ENCODE measurements at regions not wholly inside any gene's neighbourhood (a gene's known extent, or its start where the extent isn't known, plus 50 kb on each side); places are given as distances from the start of the nearest gene placed in this dataset.
A peak's percentile ranks its signal among the peaks of the same experiment; 100 is the strongest.

- ChIA-PET POLR2A (ENCODE audit: unreplicated experiment) (no interaction called here), CTCF (no interaction called here)
- no TSS peak for BruUV-seq (replicated peaks)
- Histone ChIP-seq H3K36me3 (ENCODE audit: low read depth, low read length) (no peaks in the 10 kb centered on the region), H4K20me1 (ENCODE audit: low read length) (no peaks in the 10 kb centered on the region), H3K4me2 (ENCODE audit: low read length) (no peak overlapping the region), H3F3A (ENCODE audit: low read length, unreplicated experiment) (no peaks in the 10 kb centered on the region), H2AFZ (ENCODE audit: low read length) (no peak overlapping the region), H3K4me1 (ENCODE audit: insufficient read depth, low read length) (no peaks in the 10 kb centered on the region), H3K27me3 (ENCODE audit: low read length) (no peaks in the 10 kb centered on the region), H3K9ac (ENCODE audit: low read length) (no peak overlapping the region), H3K9me3 (ENCODE audit: low read length) (no peaks in the 10 kb centered on the region), H3K79me2 (ENCODE audit: low read length) (no peaks in the 10 kb centered on the region), H3K27ac (ENCODE audit: low read length) (no peak overlapping the region), H3K4me3 (ENCODE audit: low read length) (no peak overlapping the region), H3K9me2 (replicated peaks; ENCODE audit: low read length) (no peaks in the 10 kb centered on the region)
- ATAC-seq (peak; percentile 75), DNase-seq (peak; percentile 36)
- TF ChIP-seq EZH2phosphoT487 (IDR thresholded peaks at IDR 0.05; ENCODE audit: borderline replicate concordance, low read length) (no peak), CTCF (conservative IDR thresholded peaks at IDR 0.05; ENCODE audit: low read depth, low read length) (peak; percentile 52)
- intact Hi-C loops (cut with micrococcal nuclease): loop anchor here (1.0 kb wide), 1 partner anchor 94 kb away; no protein-coding TSS in a partner anchor
Measured at GRCh38 chr4:116150152-116150551, 935.2 kb downstream of the TRAM1L1 start.

GRCh38 chr4:116143198-116143597 is 942.2 kb downstream of the TRAM1L1 start:
- Histone ChIP-seq H2AFZ (ENCODE audit: low read length) (no peak overlapping the region), H3K79me2 (ENCODE audit: low read length) (no peaks in the 10 kb centered on the region), H3F3A (ENCODE audit: low read length, unreplicated experiment) (no peaks in the 10 kb centered on the region), H3K9me3 (ENCODE audit: low read length) (no peaks in the 10 kb centered on the region), H4K20me1 (ENCODE audit: low read length) (no peaks in the 10 kb centered on the region), H3K4me2 (ENCODE audit: low read length) (peak overlapping the region; percentile 20), H3K36me3 (ENCODE audit: low read depth, low read length) (no peaks in the 10 kb centered on the region), H3K4me1 (ENCODE audit: insufficient read depth, low read length) (peaks cover 14% of the 10 kb centered on the region), H3K27me3 (ENCODE audit: low read length) (no peaks in the 10 kb centered on the region), H3K9ac (ENCODE audit: low read length) (no peak overlapping the region), H3K4me3 (ENCODE audit: low read length) (no peak overlapping the region), H3K9me2 (replicated peaks; ENCODE audit: low read length) (no peaks in the 10 kb centered on the region), H3K27ac (ENCODE audit: low read length) (peak overlapping the region; percentile 48)
- TF ChIP-seq CTCF (conservative IDR thresholded peaks at IDR 0.05; ENCODE audit: low read depth, low read length) (no peak), EZH2 (IDR thresholded peaks at IDR 0.05; ENCODE audit: low read length, unreplicated experiment) (no peak), EZH2phosphoT487 (IDR thresholded peaks at IDR 0.05; ENCODE audit: borderline replicate concordance, low read length) (no peak)
- DNase-seq (peak; percentile 67), ATAC-seq (peak; percentile 97)
- no TSS peak for BruUV-seq (replicated peaks)
- intact Hi-C loops (cut with micrococcal nuclease): loop anchor here (1.0 to 10.0 kb wide), 2 partner anchors 21 to 1018 kb away; no protein-coding TSS in a partner anchor
- ChIA-PET POLR2A (ENCODE audit: unreplicated experiment) (no interaction called here), CTCF (no interaction called here)

GRCh38 chr4:116132946-116133345 is 952.4 kb downstream of the TRAM1L1 start:
- ChIA-PET POLR2A (ENCODE audit: unreplicated experiment) (no interaction called here), CTCF (no interaction called here)
- no peak overlapping the region for H3K9ac ChIP-seq (ENCODE audit: low read length)
- no peaks in the 10 kb centered on the region for H3F3A ChIP-seq (ENCODE audit: low read length, unreplicated experiment)
- BruUV-seq (replicated peaks): no TSS peak
- H3K9me2 ChIP-seq (replicated peaks; ENCODE audit: low read length): no peaks in the 10 kb centered on the region
- H3K79me2 ChIP-seq (ENCODE audit: low read length): no peaks in the 10 kb centered on the region
- no peak overlapping the region for H2AFZ ChIP-seq (ENCODE audit: low read length)
- H4K20me1 ChIP-seq (ENCODE audit: low read length): no peaks in the 10 kb centered on the region
- ATAC-seq: no peak
- no peaks in the 10 kb centered on the region for H3K9me3 ChIP-seq (ENCODE audit: low read length)
- H3K4me3 ChIP-seq (ENCODE audit: low read length): no peak overlapping the region
- H3K27ac ChIP-seq (ENCODE audit: low read length): no peak overlapping the region
- H3K4me1 ChIP-seq (ENCODE audit: insufficient read depth, low read length): no peaks in the 10 kb centered on the region
- TF ChIP-seq CTCF (conservative IDR thresholded peaks at IDR 0.05; ENCODE audit: low read depth, low read length) (no peak), EZH2 (IDR thresholded peaks at IDR 0.05; ENCODE audit: low read length, unreplicated experiment) (no peak), EZH2phosphoT487 (IDR thresholded peaks at IDR 0.05; ENCODE audit: borderline replicate concordance, low read length) (no peak)
- H3K4me2 ChIP-seq (ENCODE audit: low read length): no peak overlapping the region
- no peaks in the 10 kb centered on the region for H3K36me3 ChIP-seq (ENCODE audit: low read depth, low read length)
- H3K27me3 ChIP-seq (ENCODE audit: low read length): no peaks in the 10 kb centered on the region
- no peak for DNase-seq
- intact Hi-C loops (cut with micrococcal nuclease): no loop called here

Data from PC-3 (cell line).